Right lobe of liver (tissue), 6 donors: ENCODE measurements at regions not wholly inside any gene's neighbourhood (a gene's known extent, or its start where the extent isn't known, plus 50 kb on each side); places are given as distances from the start of the nearest gene placed in this dataset.

Experiments
- ATAC-seq, 4 donors: fragments of 200-7000 bp; cut with Tn5 transposase; one replicate each; pipeline ENCODE4 v1.9.1; 2020; ENCODE audit warnings: mild to moderate bottlenecking in 4 of 4, moderate library complexity in 4 of 4
- DNase-seq, 3 donors: peaks; one replicate each; pipeline ENCODE4 v3.0.0-alpha.2; 2020
- H3K27ac ChIP-seq, 3 donors: fragments of 200-600 bp; one replicate each; pipeline ENCODE4 v1.8.0; 2022
- H3K27me3 ChIP-seq, 2 donors: fragments of 200-600 bp; one replicate each; pipeline ENCODE4 v1.8.0; 2022
- H3K36me3 ChIP-seq, 4 donors: fragments of 200-600 bp; sonication (generic) in 1 of 4; one replicate each; pipeline versions ENCODE4 v1.5.1 to v1.8.0; 2017 to 2022; ENCODE audit warnings: control low read depth in 1 of 4
- H3K4me1 ChIP-seq, 4 donors: fragments of 200-600 bp; sonication (generic) in 1 of 4; one replicate each; pipeline versions ENCODE4 v1.5.1 to v1.8.0; 2017 to 2022; ENCODE audit warnings: control low read depth in 1 of 4
- H3K4me3 ChIP-seq, 3 donors: fragments of 200-600 bp; one replicate each; pipeline ENCODE4 v1.8.0; 2022
- H3K9me3 ChIP-seq, 4 donors: fragments of 200-600 bp; sonication (generic) in 1 of 4; one replicate each; pipeline versions ENCODE4 v1.5.1 to v1.8.0; 2017 to 2022; ENCODE audit warnings: control low read depth in 1 of 4
- POLR2A ChIP-seq: fragments of 450-650 bp; IDR thresholded peaks from one replicate; pipeline ENCODE4 v1.6.1; 2017; ENCODE audit warnings: antibody characterized with exemption, mild to moderate bottlenecking
- WGBS: methylation state at CpG from one replicate; pipeline ENCODE4 v1.1.6; 2018; ENCODE audit warnings: low coverage, low lambda C conversion rate; ENCODE audit not compliant: insufficient coverage; ENCODE audit errors: missing lambda C conversion rate; 5-methylcytosine and 5-hydroxymethylcytosine counted together
- intact Hi-C, 2 donors: fragments of 100-400 bp; cut with DNase I; formaldehyde crosslinking; loops; one replicate each; pipeline versions ENCODE4 v1.11.2 to v1.14.1; 2022
- TF ChIP-seq, protein P1 (sequence below), 4 donors: fragments of 200-600 bp in 3 of 4; fragments of 450-650 bp in 1 of 4; IDR thresholded peaks; one replicate each; pipeline versions ENCODE4 v1.5.1 to v1.8.0; 2016 to 2022; ENCODE audit warnings: antibody characterized with exemption in 4 of 4, mild to moderate bottlenecking in 2 of 4
- donor health status: DM: no; HTN: yes; CAD: no.
- donor health status: DM: no; HTN: no; CAD: no.
- donor health status: DM: no; HTN: no; CAD: no.
- donor health status: DM: no; HTN: yes; CAD: no.
- donor health status: DM: no; HTN: yes; CAD: no.

DNA sequence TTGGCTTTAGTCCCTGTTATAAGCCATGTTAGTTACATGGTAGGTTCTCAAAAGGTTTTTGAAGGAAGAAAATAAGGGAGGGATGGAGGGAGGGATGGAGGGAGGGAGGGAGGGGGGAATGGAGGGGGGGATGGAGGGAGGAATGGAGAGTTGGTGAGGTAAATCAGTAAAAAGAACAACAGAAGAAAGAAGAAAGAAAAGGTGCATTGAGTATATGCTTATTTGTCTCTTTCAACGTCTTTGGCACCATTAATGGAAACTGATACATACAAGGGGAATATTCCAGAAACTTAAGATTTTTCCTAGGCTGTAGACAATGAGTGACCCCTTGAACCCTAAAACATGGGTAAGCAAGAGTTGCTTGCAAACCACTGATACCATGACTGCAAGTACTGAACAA, 1056.3 kb downstream of the CDH11 start:
- no peak overlapping the region for H3K4me3 ChIP-seq
- H3K4me1 ChIP-seq = no peaks in the 10 kb centered on the region
- no peak for ATAC-seq
- WGBS = 43% methylated on average over 1 of the region's 1 CpG
- TF ChIP-seq POLR2A = no peak
- TF ChIP-seq, protein P1, sequence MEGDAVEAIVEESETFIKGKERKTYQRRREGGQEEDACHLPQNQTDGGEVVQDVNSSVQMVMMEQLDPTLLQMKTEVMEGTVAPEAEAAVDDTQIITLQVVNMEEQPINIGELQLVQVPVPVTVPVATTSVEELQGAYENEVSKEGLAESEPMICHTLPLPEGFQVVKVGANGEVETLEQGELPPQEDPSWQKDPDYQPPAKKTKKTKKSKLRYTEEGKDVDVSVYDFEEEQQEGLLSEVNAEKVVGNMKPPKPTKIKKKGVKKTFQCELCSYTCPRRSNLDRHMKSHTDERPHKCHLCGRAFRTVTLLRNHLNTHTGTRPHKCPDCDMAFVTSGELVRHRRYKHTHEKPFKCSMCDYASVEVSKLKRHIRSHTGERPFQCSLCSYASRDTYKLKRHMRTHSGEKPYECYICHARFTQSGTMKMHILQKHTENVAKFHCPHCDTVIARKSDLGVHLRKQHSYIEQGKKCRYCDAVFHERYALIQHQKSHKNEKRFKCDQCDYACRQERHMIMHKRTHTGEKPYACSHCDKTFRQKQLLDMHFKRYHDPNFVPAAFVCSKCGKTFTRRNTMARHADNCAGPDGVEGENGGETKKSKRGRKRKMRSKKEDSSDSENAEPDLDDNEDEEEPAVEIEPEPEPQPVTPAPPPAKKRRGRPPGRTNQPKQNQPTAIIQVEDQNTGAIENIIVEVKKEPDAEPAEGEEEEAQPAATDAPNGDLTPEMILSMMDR (IDR thresholded peaks at IDR 0.05) = no peak
- no peaks in the 10 kb centered on the region for H3K27me3 ChIP-seq
- no peak overlapping the region for H3K27ac ChIP-seq
- intact Hi-C loops = no loop called here
- H3K9me3 ChIP-seq = no peaks in the 10 kb centered on the region
- DNase-seq = no peak
- no peaks in the 10 kb centered on the region for H3K36me3 ChIP-seq

DNA sequence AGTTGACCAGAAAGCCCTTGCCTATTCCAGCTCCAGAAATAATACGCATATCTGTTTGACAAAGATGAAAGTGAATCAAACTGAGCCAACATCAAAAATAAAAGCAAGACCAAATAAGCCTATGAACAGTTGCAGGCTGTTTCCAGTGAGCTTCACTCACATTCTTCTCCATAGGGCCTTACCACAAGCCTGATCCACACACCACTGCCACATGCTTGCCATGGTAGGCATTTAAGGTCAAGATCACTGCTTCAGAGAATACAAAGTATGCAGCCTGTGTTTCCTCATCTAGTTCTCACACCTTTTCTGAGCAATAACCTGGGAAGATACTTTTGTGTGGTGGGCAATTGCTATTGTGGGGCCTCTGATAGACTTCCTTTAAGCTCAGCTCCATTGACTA, 1060.2 kb downstream of the CDH11 start:
- no peaks in the 10 kb centered on the region for H3K36me3 ChIP-seq
- DNase-seq = no peak
- H3K27ac ChIP-seq = no peak overlapping the region
- 80% methylated on average over 1 of the region's 1 CpG for WGBS
- ATAC-seq = no peak
- H3K4me1 ChIP-seq = no peaks in the 10 kb centered on the region
- H3K27me3 ChIP-seq = no peaks in the 10 kb centered on the region
- TF ChIP-seq, protein P1 (IDR thresholded peaks at IDR 0.05) = no peak
- no peak for TF ChIP-seq POLR2A
- H3K9me3 ChIP-seq = no peaks in the 10 kb centered on the region
- intact Hi-C loops = no loop called here
- H3K4me3 ChIP-seq = no peak overlapping the region

DNA sequence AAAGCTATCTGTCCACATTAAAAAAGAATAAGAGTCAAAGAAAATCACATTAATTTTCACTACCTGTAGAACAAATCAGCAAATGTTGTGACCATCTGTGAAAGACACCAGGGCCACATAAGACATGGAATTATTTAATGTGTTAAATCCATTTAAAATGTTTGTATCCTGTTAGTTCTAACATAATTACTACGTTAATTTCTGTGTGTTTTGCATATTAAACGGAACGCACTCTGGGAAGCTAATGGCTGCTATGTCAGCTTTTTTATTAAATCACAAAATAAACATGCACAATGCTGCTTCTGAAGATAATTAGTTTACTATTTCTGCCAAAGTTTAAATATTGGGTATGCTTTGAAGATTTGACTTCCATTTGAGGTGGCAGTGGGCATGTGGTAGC, 1061.2 kb downstream of the CDH11 start:
- DNase-seq (no peak), ATAC-seq (no peak)
- intact Hi-C loops = no loop called here

DNA sequence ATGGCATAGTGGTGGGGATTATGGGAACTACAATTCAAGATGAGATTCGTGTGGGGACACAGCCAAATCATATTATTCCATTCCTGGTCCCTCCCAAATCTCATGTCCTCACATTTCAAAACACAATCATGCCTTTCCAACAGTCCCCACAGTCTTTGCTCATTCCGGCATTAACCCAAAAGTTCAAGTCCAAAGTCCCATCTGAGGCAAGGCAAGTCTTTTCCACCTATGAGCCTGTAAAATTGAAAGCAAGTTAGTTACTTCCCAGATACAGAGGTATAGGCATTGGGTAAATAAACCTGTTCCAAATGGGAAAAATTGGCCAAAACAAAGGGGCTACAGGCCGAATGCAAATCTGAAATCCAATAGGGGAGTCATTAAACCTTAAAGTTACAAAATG, 1063.2 kb downstream of the CDH11 start:
- no peaks in the 10 kb centered on the region for H3K36me3 ChIP-seq
- H3K27ac ChIP-seq = no peak overlapping the region
- intact Hi-C loops = no loop called here
- DNase-seq (no peak), ATAC-seq (peak in 2 of 4 donors; percentile 47 to 49)
- no peaks in the 10 kb centered on the region for H3K9me3 ChIP-seq
- no peaks in the 10 kb centered on the region for H3K27me3 ChIP-seq
- no peak overlapping the region for H3K4me3 ChIP-seq
- no peak for TF ChIP-seq POLR2A
- TF ChIP-seq, protein P1 (IDR thresholded peaks at IDR 0.05) = no peak
- WGBS = 31% methylated on average over 3 of the region's 3 CpGs
- no peaks in the 10 kb centered on the region for H3K4me1 ChIP-seq

More for the DNA sequence above, 1061.2 kb downstream of the CDH11 start:
- H3K4me3 ChIP-seq = no peak overlapping the region
- no peaks in the 10 kb centered on the region for H3K27me3 ChIP-seq
- no peaks in the 10 kb centered on the region for H3K36me3 ChIP-seq
- H3K4me1 ChIP-seq = no peaks in the 10 kb centered on the region
- H3K27ac ChIP-seq = no peak overlapping the region
- WGBS = 80% methylated on average over 3 of the region's 3 CpGs
- H3K9me3 ChIP-seq = no peaks in the 10 kb centered on the region
- no peak for TF ChIP-seq POLR2A
- TF ChIP-seq, protein P1 (IDR thresholded peaks at IDR 0.05) = no peak

DNA sequence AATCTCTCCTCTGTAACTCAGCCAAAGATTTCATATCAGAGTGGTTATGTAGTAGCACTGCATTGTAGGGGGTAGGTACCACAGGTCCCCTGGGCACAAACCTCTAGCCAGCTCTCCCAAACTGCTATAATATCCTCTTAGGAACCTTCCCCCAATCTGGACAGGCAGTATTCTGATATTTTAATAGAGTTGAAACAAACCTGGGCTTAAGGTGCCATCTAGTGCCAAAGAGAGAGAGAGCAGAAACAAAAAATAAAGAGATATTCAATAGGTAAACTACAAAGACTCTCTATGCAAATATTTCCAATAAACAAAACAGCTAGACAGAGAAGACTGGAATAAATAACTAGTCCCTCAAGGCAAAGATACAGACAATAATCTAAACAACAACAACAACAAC, 1070.0 kb downstream of the CDH11 start:
- Histone ChIP-seq H3K4me1 (no peaks in the 10 kb centered on the region), H3K27me3 (no peaks in the 10 kb centered on the region), H3K27ac (no peak overlapping the region), H3K4me3 (no peak overlapping the region), H3K36me3 (no peaks in the 10 kb centered on the region), H3K9me3 (no peaks in the 10 kb centered on the region)
- ATAC-seq (peak in 1 of 4 donors; percentile 49), DNase-seq (no peak)
- intact Hi-C loops = no loop called here
- TF ChIP-seq, protein P1 (IDR thresholded peaks at IDR 0.05) = peak; percentile 11 to 35 (median 21)
- no peak for TF ChIP-seq POLR2A
